Thyroid gland (tissue), 4 donors: ENCODE measurements at regions not wholly inside any gene's neighbourhood (a gene's known extent, or its start where the extent isn't known, plus 50 kb on each side); places are given as distances from the start of the nearest gene placed in this dataset.

ENCODE experiments used
- CTCF ChIP-seq, 6 experiments: fragments of 200-600 bp in 3 of 6; fragments of 450-650 bp in 3 of 6; sonication (generic) in 3 of 6; IDR thresholded peaks; one replicate each; pipeline ENCODE4 v1.5.1; 2016 to 2019; ENCODE audit warnings: antibody characterized with exemption in 6 of 6, mild to moderate bottlenecking in 2 of 6, inconsistent platforms in 1 of 6, moderate library complexity in 1 of 6
- POLR2A ChIP-seq, 2 donors: fragments of 450-650 bp; IDR thresholded peaks; one replicate each; pipeline ENCODE4 v1.6.1; 2017; ENCODE audit warnings: antibody characterized with exemption in 2 of 2, mild to moderate bottlenecking in 2 of 2, moderate library complexity in 1 of 2

GRCh38 chr18:64244571-64244970 is 95.7 kb upstream of the LINC00305 start:
- no peak for TF ChIP-seq CTCF (IDR thresholded peaks at IDR 0.05)
- TF ChIP-seq POLR2A (IDR thresholded peaks at IDR 0.05), result no peak
